SU-DHL-6 (cell line): ENCODE measurements at regions not wholly inside any gene's neighbourhood (a gene's known extent, or its start where the extent isn't known, plus 50 kb on each side); places are given as distances from the start of the nearest gene placed in this dataset.

Source experiments
- CTCF ChIP-seq: fragments of 200-600 bp; sonication (generic); IDR thresholded peaks from one replicate; pipeline ENCODE4 v1.5.1; 2017; ENCODE audit warnings: antibody characterized with exemption, mild to moderate bottlenecking, low read length, moderate library complexity; ENCODE audit not compliant: insufficient read depth, poor library complexity, severe bottlenecking
- EZH2phosphoT487 ChIP-seq: fragments of 200-600 bp; sonication (generic), shearing (Covaris generic); conservative IDR thresholded peaks from 2 replicates; pipeline ENCODE4 v1.6.1; 2018; ENCODE audit warnings: mild to moderate bottlenecking, antibody characterized with exemption, low read length, moderate library complexity, mixed read lengths

- no peak for TF ChIP-seq CTCF
- no peak for TF ChIP-seq EZH2phosphoT487
Observed at GRCh38 chr5:28082610-28083009, 1044.2 kb upstream of the CDH9 start.
